DND-41 (cell line): ENCODE measurements at regions not wholly inside any gene's neighbourhood (a gene's known extent, or its start where the extent isn't known, plus 50 kb on each side); places are given as distances from the start of the nearest gene placed in this dataset.

ENCODE experiments used
- ATAC-seq: fragments of 200-7000 bp; cut with Tn5 transposase; 3 replicates; pipeline ENCODE4 v1.9.1; 2021; ENCODE audit warnings: low read depth; ENCODE audit not compliant: insufficient read depth
- DNase-seq: peaks from one replicate; pipeline ENCODE4 v3.0.0-alpha.2; 2020
- H2AFZ ChIP-seq: 2 replicates; pipeline ENCODE4 v1.6.0; 2012; ENCODE audit warnings: low read depth, low read length
- H3K27ac ChIP-seq: 2 replicates; pipeline ENCODE4 v1.5.1; 2012; ENCODE audit warnings: low read length, inconsistent platforms
- H3K27me3 ChIP-seq: fragments of 200-600 bp; sonication (generic); 2 replicates; pipeline ENCODE4 v1.6.0; 2012; ENCODE audit warnings: low read length, mild to moderate bottlenecking, inconsistent platforms; ENCODE audit not compliant: insufficient read depth, poor library complexity
- H3K36me3 ChIP-seq: 2 replicates; pipeline ENCODE4 v1.5.1; 2012; ENCODE audit warnings: low read length, inconsistent platforms; ENCODE audit not compliant: insufficient read depth
- H3K4me1 ChIP-seq: 2 replicates; pipeline ENCODE4 v1.5.1; 2012; ENCODE audit warnings: mild to moderate bottlenecking, low read length; ENCODE audit not compliant: insufficient read depth
- H3K4me2 ChIP-seq: 2 replicates; pipeline ENCODE4 v1.6.0; 2012; ENCODE audit warnings: mild to moderate bottlenecking, moderate library complexity, low read length, inconsistent platforms; ENCODE audit not compliant: insufficient read depth
- H3K4me3 ChIP-seq, 2 experiments: fragments of 200-600 bp in 1 of 2; shearing (Covaris generic) in 1 of 2; 2 replicates each; pipeline ENCODE4 v1.5.1; 2012 to 2016; ENCODE audit warnings: inconsistent platforms in 2 of 2, low read length in 2 of 2, mild to moderate bottlenecking in 2 of 2, low read depth in 1 of 2, moderate library complexity in 1 of 2
- H3K79me2 ChIP-seq: 2 replicates; pipeline ENCODE4 v1.6.0; 2012; ENCODE audit warnings: low read length, inconsistent platforms; ENCODE audit not compliant: insufficient read depth
- H3K9ac ChIP-seq: 2 replicates; pipeline ENCODE4 v1.6.0; 2012; ENCODE audit warnings: low read depth, mild to moderate bottlenecking, inconsistent platforms, low read length, moderate library complexity
- H3K9me3 ChIP-seq: 2 replicates; pipeline ENCODE4 v1.5.1; 2012; ENCODE audit warnings: low read length, moderate library complexity, mild to moderate bottlenecking, inconsistent platforms; ENCODE audit not compliant: insufficient read depth, severe bottlenecking
- H4K20me1 ChIP-seq: 2 replicates; pipeline ENCODE4 v1.6.0; 2012; ENCODE audit warnings: low read length; ENCODE audit not compliant: insufficient read depth
- EZH2 ChIP-seq: IDR thresholded peaks from 3 replicates; pipeline ENCODE4 v1.6.1; 2012; ENCODE audit warnings: borderline replicate concordance, low read depth, mild to moderate bottlenecking, moderate library complexity, low read length, inconsistent platforms; ENCODE audit not compliant: severe bottlenecking
- TF ChIP-seq, protein P1 (sequence below): IDR thresholded peaks from 2 replicates; pipeline ENCODE4 v1.5.1; 2012; ENCODE audit warnings: borderline replicate concordance, low read length, moderate library complexity, mild to moderate bottlenecking; ENCODE audit not compliant: poor library complexity, severe bottlenecking; ENCODE audit errors: extremely low read depth

DNA sequence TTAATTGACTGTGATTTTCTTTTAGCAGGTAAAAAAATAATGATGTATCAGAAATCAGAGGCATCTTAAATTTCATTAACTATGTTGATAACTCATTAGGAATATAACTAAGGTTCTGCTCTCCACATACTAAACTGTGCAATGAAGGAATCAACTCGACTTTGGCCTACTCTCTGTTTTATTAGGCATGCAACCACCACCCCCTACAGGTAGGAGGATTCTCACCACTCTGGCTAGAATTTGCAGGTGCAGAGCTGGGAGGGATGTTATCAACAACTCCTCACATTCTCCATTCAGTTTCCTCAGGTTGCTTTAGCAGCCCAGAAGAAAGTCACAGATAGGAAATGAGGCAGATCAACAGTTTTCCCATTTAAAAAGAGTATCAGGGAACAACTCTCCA lies 160.1 kb downstream of the COX18 start:
- Histone ChIP-seq H3K4me1 (no peaks in the 10 kb centered on the region), H3K4me2 (no peak overlapping the region), H3K9ac (no peak overlapping the region), H4K20me1 (no peaks in the 10 kb centered on the region), H3K27me3 (no peaks in the 10 kb centered on the region), H3K27ac (no peak overlapping the region), H3K9me3 (no peaks in the 10 kb centered on the region), H2AFZ (no peak overlapping the region), H3K4me3 (no peak overlapping the region), H3K79me2 (no peaks in the 10 kb centered on the region), H3K36me3 (no peaks in the 10 kb centered on the region)
- no peak for DNase-seq
- no peak for ATAC-seq
- TF ChIP-seq, protein P1, sequence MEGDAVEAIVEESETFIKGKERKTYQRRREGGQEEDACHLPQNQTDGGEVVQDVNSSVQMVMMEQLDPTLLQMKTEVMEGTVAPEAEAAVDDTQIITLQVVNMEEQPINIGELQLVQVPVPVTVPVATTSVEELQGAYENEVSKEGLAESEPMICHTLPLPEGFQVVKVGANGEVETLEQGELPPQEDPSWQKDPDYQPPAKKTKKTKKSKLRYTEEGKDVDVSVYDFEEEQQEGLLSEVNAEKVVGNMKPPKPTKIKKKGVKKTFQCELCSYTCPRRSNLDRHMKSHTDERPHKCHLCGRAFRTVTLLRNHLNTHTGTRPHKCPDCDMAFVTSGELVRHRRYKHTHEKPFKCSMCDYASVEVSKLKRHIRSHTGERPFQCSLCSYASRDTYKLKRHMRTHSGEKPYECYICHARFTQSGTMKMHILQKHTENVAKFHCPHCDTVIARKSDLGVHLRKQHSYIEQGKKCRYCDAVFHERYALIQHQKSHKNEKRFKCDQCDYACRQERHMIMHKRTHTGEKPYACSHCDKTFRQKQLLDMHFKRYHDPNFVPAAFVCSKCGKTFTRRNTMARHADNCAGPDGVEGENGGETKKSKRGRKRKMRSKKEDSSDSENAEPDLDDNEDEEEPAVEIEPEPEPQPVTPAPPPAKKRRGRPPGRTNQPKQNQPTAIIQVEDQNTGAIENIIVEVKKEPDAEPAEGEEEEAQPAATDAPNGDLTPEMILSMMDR: peak; percentile 35
- TF ChIP-seq EZH2: no peak

DNA sequence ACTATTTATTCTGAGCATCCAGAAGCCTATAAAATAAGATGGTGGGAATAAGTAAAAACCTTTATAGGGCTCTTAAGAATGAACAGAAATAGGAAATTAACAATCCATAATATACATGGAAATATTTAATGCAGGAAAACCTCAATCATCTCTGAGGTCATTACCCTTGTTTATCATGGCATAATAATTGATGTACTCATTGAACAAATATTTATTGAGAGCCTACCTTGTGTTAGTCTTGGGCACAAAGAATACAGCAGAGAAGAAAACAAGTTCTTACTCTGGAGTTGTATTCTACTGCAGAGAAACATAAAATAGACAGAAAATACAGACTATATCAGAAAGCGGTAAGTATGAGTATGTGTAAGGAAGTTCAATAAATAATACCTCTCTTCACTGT lies 167.2 kb downstream of the COX18 start:
- Histone ChIP-seq H3K4me1 (no peaks in the 10 kb centered on the region), H3K4me2 (no peak overlapping the region), H3K27ac (no peak overlapping the region), H3K9me3 (no peaks in the 10 kb centered on the region), H3K27me3 (no peaks in the 10 kb centered on the region), H3K4me3 (no peak overlapping the region), H3K9ac (no peak overlapping the region), H4K20me1 (no peaks in the 10 kb centered on the region), H3K79me2 (no peaks in the 10 kb centered on the region), H3K36me3 (no peaks in the 10 kb centered on the region), H2AFZ (no peak overlapping the region)
- no peak for ATAC-seq
- no peak for DNase-seq
- TF ChIP-seq, protein P1: no peak
- TF ChIP-seq EZH2: no peak

DNA sequence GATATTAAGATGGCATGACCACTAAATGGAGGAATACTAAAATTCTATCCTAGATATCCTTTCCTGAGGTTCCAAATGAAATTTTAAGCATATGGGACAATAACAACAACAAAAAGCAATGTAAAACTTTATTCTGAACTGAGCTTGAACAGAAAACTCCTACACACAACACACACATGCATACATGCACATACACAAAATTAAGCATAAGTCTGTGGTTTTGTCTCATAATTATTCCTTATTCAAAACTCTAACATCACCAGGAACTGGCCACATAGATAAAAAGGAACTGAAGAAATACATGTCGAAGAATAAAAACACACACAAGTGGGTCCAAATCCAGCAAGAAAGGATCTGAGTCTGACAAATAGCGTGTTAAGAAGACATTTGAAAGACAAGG lies 168.0 kb downstream of the COX18 start:
- Histone ChIP-seq H3K79me2 (no peaks in the 10 kb centered on the region), H3K27ac (no peak overlapping the region), H3K4me1 (no peaks in the 10 kb centered on the region), H3K4me3 (no peak overlapping the region), H3K4me2 (no peak overlapping the region), H3K27me3 (no peaks in the 10 kb centered on the region), H4K20me1 (no peaks in the 10 kb centered on the region), H3K9ac (no peak overlapping the region), H3K9me3 (no peaks in the 10 kb centered on the region), H2AFZ (no peak overlapping the region), H3K36me3 (no peaks in the 10 kb centered on the region)
- TF ChIP-seq EZH2: no peak
- TF ChIP-seq, protein P1: no peak
- no peak for DNase-seq
- no peak for ATAC-seq

DNA sequence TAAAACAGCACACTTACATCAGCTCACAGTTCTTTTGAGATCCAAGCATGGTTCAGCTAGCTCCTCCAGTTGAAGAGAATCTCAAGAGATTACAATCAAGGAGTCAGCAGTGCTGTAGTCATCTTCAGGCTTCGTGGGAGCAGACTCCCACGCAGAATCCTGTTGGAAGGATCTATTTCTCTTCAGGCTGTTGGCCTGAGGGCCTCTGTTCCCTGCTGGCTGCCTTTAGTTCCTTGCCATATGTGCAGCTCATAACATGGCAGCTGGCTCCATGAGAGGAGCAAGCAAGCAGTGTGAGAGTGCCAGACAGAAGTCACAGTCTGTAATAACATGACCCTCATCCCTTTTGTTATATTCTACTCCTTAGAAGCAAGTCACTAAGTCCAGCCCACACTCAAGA lies 168.6 kb downstream of the COX18 start:
- H3K9me3 ChIP-seq: no peaks in the 10 kb centered on the region
- DNase-seq: no peak
- no peaks in the 10 kb centered on the region for H4K20me1 ChIP-seq
- no peak overlapping the region for H3K4me2 ChIP-seq
- H2AFZ ChIP-seq: no peak overlapping the region
- no peak for TF ChIP-seq EZH2
- TF ChIP-seq, protein P1: no peak
- H3K9ac ChIP-seq: no peak overlapping the region
- ATAC-seq: no peak
- H3K4me1 ChIP-seq: no peaks in the 10 kb centered on the region
- no peaks in the 10 kb centered on the region for H3K27me3 ChIP-seq
- no peak overlapping the region for H3K4me3 ChIP-seq
- H3K27ac ChIP-seq: no peak overlapping the region
- H3K36me3 ChIP-seq: no peaks in the 10 kb centered on the region
- H3K79me2 ChIP-seq: no peaks in the 10 kb centered on the region
